ENCODE measurements at regions not wholly inside any gene's neighbourhood (a gene's known extent, or its start where the extent isn't known, plus 50 kb on each side); places are given as distances from the start of the nearest gene placed in this dataset.

DNA sequence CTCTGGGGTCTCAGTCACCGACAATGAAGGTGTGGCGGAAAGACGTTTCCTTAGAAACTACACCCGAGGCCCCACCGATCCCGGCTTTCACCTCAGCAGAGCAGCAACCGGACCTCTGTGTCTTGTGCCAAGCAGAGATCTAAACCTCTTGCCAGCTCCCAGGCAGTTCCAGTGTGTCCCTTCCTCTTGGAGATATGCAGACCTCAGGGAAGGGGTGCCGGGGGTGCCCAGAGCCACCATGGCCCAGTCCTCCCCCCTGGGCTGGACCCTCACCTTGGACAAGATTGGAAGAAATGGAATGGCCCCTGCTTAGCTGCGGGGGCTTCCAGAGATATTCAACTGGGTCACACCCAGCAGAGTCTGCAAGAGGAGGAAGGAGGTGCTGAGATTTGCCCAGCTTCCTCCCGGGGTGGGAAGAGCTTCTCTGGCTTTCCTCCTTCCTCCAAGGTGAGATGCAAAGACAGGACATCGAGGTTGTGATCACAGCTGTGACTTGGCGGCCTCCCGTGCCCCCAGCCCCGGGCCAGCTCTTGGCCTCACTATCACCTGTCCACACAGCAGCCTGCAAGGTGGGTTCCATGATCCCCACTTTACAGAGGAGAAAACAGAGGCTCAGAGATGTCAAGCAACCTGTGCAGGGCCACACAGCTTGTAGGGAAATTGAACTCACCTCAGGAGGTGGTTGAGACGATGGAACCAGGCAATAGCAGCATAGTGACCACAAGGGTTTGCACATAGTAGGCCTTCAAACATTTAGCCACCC lies 281.7 kb upstream of the RTL1 start:
- H3K4me1 Mint-ChIP-seq: no peaks in the 10 kb centered on the region
- no peaks in the 10 kb centered on the region for H3K36me3 ChIP-seq (replicated peaks in 1 of 2; ENCODE audit: control insufficient read depth in 1 of 2, insufficient read depth in 2 of 2, low read length in 2 of 2)
- H3K4me3 ChIP-seq (replicated peaks in 1 of 3; ENCODE audit: low read depth in 2 of 3, low read length in 3 of 3): no peak overlapping the region
- no peaks in the 10 kb centered on the region for H3K4me1 ChIP-seq (ENCODE audit: control insufficient read depth in 1 of 2, insufficient read depth in 2 of 2, low read length in 2 of 2)
- H3K9me3 Mint-ChIP-seq: peaks cover 0 to 10% (median under 1%) of the 10 kb centered on the region in 7 donors
- no peaks in the 10 kb centered on the region for H4K20me1 ChIP-seq (ENCODE audit: insufficient read depth, low read length)
- TF ChIP-seq, protein P1, sequence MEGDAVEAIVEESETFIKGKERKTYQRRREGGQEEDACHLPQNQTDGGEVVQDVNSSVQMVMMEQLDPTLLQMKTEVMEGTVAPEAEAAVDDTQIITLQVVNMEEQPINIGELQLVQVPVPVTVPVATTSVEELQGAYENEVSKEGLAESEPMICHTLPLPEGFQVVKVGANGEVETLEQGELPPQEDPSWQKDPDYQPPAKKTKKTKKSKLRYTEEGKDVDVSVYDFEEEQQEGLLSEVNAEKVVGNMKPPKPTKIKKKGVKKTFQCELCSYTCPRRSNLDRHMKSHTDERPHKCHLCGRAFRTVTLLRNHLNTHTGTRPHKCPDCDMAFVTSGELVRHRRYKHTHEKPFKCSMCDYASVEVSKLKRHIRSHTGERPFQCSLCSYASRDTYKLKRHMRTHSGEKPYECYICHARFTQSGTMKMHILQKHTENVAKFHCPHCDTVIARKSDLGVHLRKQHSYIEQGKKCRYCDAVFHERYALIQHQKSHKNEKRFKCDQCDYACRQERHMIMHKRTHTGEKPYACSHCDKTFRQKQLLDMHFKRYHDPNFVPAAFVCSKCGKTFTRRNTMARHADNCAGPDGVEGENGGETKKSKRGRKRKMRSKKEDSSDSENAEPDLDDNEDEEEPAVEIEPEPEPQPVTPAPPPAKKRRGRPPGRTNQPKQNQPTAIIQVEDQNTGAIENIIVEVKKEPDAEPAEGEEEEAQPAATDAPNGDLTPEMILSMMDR (IDR thresholded peaks at IDR 0.05): no peak
- no peak for DNase-seq
- peaks cover 0 to 6% of the 10 kb centered on the region in 2 donors for H3K9me3 ChIP-seq (replicated peaks in 1 of 2; ENCODE audit: control insufficient read depth in 1 of 2, insufficient read depth in 1 of 2, low read length in 2 of 2)
- H3K27me3 Mint-ChIP-seq (ENCODE audit: low read depth in 3 of 3): peaks cover 2 to 7% (median 4%) of the 10 kb centered on the region in 3 donors
- H3K9ac ChIP-seq (ENCODE audit: insufficient read depth, low read length, poor library complexity, severe bottlenecking): no peak overlapping the region
- no peak overlapping the region for H3K4me3 Mint-ChIP-seq
- intact Hi-C loops (cut with micrococcal nuclease): no loop called here
- no peak overlapping the region for H3K27ac ChIP-seq (ENCODE audit: low read depth in 1 of 2, low read length in 2 of 2)
- H3K36me3 Mint-ChIP-seq: no peaks in the 10 kb centered on the region
- no peaks in the 10 kb centered on the region for H3K27me3 ChIP-seq (ENCODE audit: control insufficient read depth in 2 of 2, insufficient read depth in 2 of 2, low read length in 2 of 2)
- no peaks in the 10 kb centered on the region for H3K79me2 ChIP-seq (ENCODE audit: insufficient read depth, low read length)
- H3K27ac Mint-ChIP-seq: no peak overlapping the region
- H2AFZ ChIP-seq (ENCODE audit: insufficient read depth, low read depth, low read length, poor library complexity, severe bottlenecking): no peak overlapping the region
- H3K4me2 ChIP-seq (replicated peaks; ENCODE audit: extremely low read depth, low read length, poor library complexity, severe bottlenecking): no peak overlapping the region
- 98% methylated on average over 7 of the region's 15 CpGs for WGBS (ENCODE audit: insufficient coverage)

DNA sequence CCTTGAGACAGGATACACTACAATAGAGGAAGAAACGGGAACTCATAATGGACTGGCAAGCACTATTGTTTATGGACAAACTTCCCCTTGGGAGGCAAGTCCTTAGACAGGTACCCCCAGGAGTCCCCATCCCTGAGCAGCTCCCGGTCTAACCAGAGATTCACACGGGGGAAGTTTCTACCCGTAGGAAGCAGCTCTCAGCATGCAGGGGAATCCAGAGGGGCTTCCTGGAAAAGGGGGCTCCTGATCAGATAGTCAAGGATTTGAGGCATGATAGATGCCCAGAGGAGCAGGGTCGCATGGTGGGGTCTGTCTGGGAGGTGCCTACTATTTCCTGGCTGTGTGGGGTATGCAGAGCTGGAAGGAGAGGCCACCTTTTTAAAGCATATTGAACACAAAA lies 282.4 kb upstream of the RTL1 start:
- H3K4me1 Mint-ChIP-seq: no peaks in the 10 kb centered on the region
- no peak for DNase-seq
- peaks cover 0 to 4% (median 0%) of the 10 kb centered on the region in 7 donors for H3K9me3 Mint-ChIP-seq

More for the DNA sequence above, 282.4 kb upstream of the RTL1 start:
- intact Hi-C loops (cut with micrococcal nuclease): no loop called here
- no peak overlapping the region for H2AFZ ChIP-seq (ENCODE audit: insufficient read depth, low read depth, low read length, poor library complexity, severe bottlenecking)
- no peaks in the 10 kb centered on the region for H3K27me3 ChIP-seq (ENCODE audit: control insufficient read depth in 2 of 2, insufficient read depth in 2 of 2, low read length in 2 of 2)
- TF ChIP-seq, protein P1 (IDR thresholded peaks at IDR 0.05): no peak
- H3K4me3 ChIP-seq (replicated peaks in 1 of 3; ENCODE audit: low read depth in 2 of 3, low read length in 3 of 3): no peak overlapping the region
- Mint-ChIP-seq H3K27ac (no peak overlapping the region), H3K27me3 (ENCODE audit: low read depth in 3 of 3) (peaks cover 0 to 7% (median 4%) of the 10 kb centered on the region in 3 donors), H3K4me3 (no peak overlapping the region), H3K36me3 (no peaks in the 10 kb centered on the region)
- no peak overlapping the region for H3K27ac ChIP-seq (ENCODE audit: low read depth in 1 of 2, low read length in 2 of 2)
- no peak overlapping the region for H3K4me2 ChIP-seq (replicated peaks; ENCODE audit: extremely low read depth, low read length, poor library complexity, severe bottlenecking)
- H3K36me3 ChIP-seq (replicated peaks in 1 of 2; ENCODE audit: control insufficient read depth in 1 of 2, insufficient read depth in 2 of 2, low read length in 2 of 2): no peaks in the 10 kb centered on the region
- no peaks in the 10 kb centered on the region for H3K4me1 ChIP-seq (ENCODE audit: control insufficient read depth in 1 of 2, insufficient read depth in 2 of 2, low read length in 2 of 2)
- peaks cover 0 to 6% of the 10 kb centered on the region in 2 donors for H3K9me3 ChIP-seq (replicated peaks in 1 of 2; ENCODE audit: control insufficient read depth in 1 of 2, insufficient read depth in 1 of 2, low read length in 2 of 2)
- H3K79me2 ChIP-seq (ENCODE audit: insufficient read depth, low read length): no peaks in the 10 kb centered on the region
- 59% methylated on average over 3 of the region's 5 CpGs for WGBS (ENCODE audit: insufficient coverage)
- H4K20me1 ChIP-seq (ENCODE audit: insufficient read depth, low read length): no peaks in the 10 kb centered on the region
- H3K9ac ChIP-seq (ENCODE audit: insufficient read depth, low read length, poor library complexity, severe bottlenecking): no peak overlapping the region

All from CD14-positive monocyte (primary cell).